ENCODE measurements at regions not wholly inside any gene's neighbourhood (a gene's known extent, or its start where the extent isn't known, plus 50 kb on each side); places are given as distances from the start of the nearest gene placed in this dataset.
A peak's percentile ranks its signal among the peaks of the same experiment; 100 is the strongest.
"Not testable (repeated sequence)": the region's sequence is repeated elsewhere in the genome, so short reads cannot be mapped to it uniquely, and the experiment has no call there.

GRCh38 chr17:83189044-83190003 is 109.9 kb downstream of the METRNL start:
- Histone ChIP-seq H3K36me3 (ENCODE audit: low read depth) (no peaks in the 10 kb centered on the region), H3K9me3 (no peaks in the 10 kb centered on the region), H3K4me1 (ENCODE audit: low read depth) (no peaks in the 10 kb centered on the region), H3K4me3 (no peak overlapping the region)
- peak in 2 of 3 donors; percentile 53 to 58 for DNase-seq
- peak; percentile 58 for ATAC-seq
- intact Hi-C loops (cut with DNase I, micrococcal nuclease) = no loop called here
- no peak for TF ChIP-seq CTCF (IDR thresholded peaks at IDR 0.05)

DNA sequence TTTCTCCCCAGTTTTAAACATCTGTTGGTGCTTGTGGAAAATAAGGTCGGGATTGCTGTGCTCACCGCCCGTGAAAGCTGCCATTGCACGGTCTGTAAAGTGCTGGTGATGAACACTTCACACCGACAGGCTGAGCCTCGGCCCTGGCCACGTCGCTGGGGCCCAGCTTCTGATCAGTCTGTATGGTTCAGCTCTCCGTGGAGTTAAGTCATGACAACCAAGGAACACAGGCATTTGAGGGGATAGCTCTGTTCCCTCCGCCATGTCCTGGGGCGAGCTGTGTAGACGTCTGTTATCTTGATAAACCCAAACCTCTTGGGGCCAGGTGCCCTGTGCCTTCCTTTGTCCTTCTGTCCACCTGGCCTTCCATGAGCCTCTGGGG is 110.6 kb downstream of the METRNL start:
- DNase-seq (no peak), ATAC-seq (peak; percentile 7)
- no peak for TF ChIP-seq CTCF (IDR thresholded peaks at IDR 0.05)
- Histone ChIP-seq H3K9me3 (no peaks in the 10 kb centered on the region), H3K36me3 (ENCODE audit: low read depth) (no peaks in the 10 kb centered on the region), H3K4me3 (no peak overlapping the region), H3K4me1 (ENCODE audit: low read depth) (no peaks in the 10 kb centered on the region)
- intact Hi-C loops (cut with DNase I, micrococcal nuclease) = no loop called here

DNA sequence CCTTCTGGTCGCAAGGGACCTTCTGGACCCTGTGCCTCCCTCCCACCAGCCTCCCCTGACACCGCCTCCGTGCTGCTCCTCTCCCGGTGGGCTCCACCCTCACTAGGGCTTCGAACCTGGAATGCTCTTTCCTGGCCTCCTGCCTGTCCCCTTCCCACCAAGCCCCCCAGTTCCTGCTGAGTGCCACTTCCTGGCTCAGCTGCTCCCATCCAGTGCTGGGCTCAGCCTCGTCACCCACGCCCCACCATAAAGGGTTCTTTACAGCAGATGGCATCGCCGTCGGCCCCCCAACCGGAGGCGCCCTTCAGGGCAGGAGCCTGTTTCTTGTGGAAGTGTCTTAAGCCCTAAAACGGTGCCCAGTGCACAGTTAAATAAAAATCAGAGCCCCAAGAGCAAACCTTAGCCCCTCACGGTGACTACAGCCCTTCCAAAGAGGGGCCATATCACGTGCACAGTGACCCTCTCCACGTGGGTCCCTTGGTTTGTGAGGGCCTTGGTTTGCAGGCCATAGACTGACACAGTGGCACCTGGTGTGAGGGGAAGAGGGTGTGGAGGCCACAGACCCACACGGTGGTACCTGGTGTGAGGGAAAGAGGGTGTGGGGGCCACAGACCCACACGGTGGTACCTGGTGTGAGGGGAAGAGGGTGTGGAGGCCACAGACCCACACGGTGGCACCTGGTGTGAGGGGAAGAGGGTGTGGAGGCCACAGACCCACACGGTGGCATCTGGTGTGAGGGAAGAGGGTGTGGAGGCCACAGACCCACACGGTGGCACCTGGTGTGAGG is 111.4 kb downstream of the METRNL start:
- DNase-seq = peak in 1 of 3 donors; percentile 32
- Histone ChIP-seq H3K36me3 (ENCODE audit: low read depth) (no peaks in the 10 kb centered on the region), H3K4me3 (no peak overlapping the region), H3K9me3 (no peaks in the 10 kb centered on the region), H3K4me1 (ENCODE audit: low read depth) (no peaks in the 10 kb centered on the region)
- no peak for ATAC-seq
- intact Hi-C loops (cut with DNase I, micrococcal nuclease) = no loop called here
- TF ChIP-seq CTCF (IDR thresholded peaks at IDR 0.05) = no peak

GRCh38 chr17:83191388-83192160 is 112.2 kb downstream of the METRNL start:
- no peak for TF ChIP-seq CTCF (IDR thresholded peaks at IDR 0.05)
- intact Hi-C loops (cut with DNase I, micrococcal nuclease) = no loop called here
- ATAC-seq = no peak
- peak in 1 of 3 donors; percentile 36 for DNase-seq
- Histone ChIP-seq H3K4me3 (no peak overlapping the region), H3K4me1 (ENCODE audit: low read depth) (no peaks in the 10 kb centered on the region), H3K9me3 (no peaks in the 10 kb centered on the region), H3K36me3 (ENCODE audit: low read depth) (no peaks in the 10 kb centered on the region)

DNA sequence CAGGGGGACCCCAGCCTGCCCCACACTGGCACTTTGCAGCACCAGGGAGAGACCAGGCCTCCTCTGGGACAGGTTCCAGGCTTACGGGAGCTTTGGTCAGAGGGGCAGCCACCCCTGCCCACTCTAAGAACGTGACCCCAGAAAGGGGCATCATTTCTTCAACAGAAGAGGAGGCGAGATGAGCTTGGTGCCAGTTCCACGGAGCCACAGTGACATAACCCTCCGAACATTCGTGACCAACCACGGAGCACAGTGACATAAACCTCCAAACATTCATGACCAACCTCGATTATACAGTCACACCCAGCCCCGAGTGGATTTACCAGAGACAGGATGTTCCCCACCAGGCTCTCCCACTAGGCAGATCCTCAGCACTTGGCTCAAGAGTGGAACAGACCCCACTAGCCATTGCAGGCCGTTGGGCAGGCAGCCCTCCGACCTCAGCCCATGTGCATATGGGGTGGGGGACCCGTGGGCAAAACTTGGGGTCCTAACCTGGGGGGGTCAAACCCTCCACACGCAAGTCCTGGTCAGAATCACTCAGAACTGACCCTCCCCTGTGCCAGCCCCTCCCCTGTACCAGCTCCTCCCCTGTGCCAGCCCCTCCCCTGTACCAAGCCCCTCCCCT is 112.9 kb downstream of the METRNL start:
- no peaks in the 10 kb centered on the region for H3K9me3 ChIP-seq
- H3K4me3 ChIP-seq = no peak overlapping the region
- ATAC-seq (no peak), DNase-seq (peak in 1 of 3 donors; percentile 36)
- intact Hi-C loops (cut with DNase I, micrococcal nuclease) = no loop called here
- no peak for TF ChIP-seq CTCF (IDR thresholded peaks at IDR 0.05)
- H3K4me1 ChIP-seq (ENCODE audit: low read depth) = no peaks in the 10 kb centered on the region
- H3K36me3 ChIP-seq (ENCODE audit: low read depth) = no peaks in the 10 kb centered on the region

DNA sequence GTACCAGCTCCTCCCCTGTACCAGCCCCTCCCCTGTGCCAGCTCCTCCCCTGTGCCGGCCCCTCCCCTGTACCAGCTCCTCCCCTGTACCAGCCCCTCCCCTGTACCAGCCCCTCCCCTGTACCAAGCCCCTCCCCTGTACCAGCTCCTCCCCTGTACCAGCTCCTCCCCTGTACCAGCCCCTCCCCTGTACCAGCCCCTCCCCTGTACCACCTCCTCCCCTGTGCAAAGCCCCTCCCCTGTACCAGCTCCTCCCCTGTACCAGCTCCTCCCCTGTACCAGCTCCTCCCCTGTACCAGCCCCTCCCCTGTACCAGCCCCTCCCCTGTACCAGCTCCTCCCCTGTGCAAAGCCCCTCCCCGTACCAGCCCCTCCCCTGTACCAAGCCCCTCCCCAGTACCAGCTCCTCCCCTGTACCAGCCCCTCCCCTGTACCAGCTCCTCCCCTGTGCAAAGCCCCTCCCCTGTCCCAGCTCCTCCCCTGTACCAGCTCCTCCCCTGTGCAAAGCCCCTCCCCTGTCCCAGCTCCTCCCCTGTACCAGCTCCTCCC is 113.5 kb downstream of the METRNL start:
- H3K36me3 ChIP-seq (ENCODE audit: low read depth); H3K4me1 ChIP-seq (ENCODE audit: low read depth); H3K9me3 ChIP-seq; H3K4me3 ChIP-seq; ATAC-seq; DNase-seq; intact Hi-C loops (cut with DNase I, micrococcal nuclease): not testable (repeated sequence)
